GM12874 (cell line): ENCODE measurements at regions not wholly inside any gene's neighbourhood (a gene's known extent, or its start where the extent isn't known, plus 50 kb on each side); places are given as distances from the start of the nearest gene placed in this dataset.

Experiments used
- CTCF ChIP-seq: IDR thresholded peaks from 2 replicates; pipeline ENCODE4 v1.5.1; 2011; ENCODE audit warnings: low read depth, mild to moderate bottlenecking, control low read depth, low read length, moderate library complexity; ENCODE audit not compliant: insufficient read depth

GRCh38 chr18:78546281-78546680, 433.3 kb upstream of the SALL3 start:
- no peak for TF ChIP-seq CTCF

GRCh38 chr18:78547817-78548216, 431.8 kb upstream of the SALL3 start:
- TF ChIP-seq CTCF: no peak

- no peak for TF ChIP-seq CTCF
Observed at GRCh38 chr18:78548261-78549058, 431.2 kb upstream of the SALL3 start.

GRCh38 chr18:78549971-78550370, 429.6 kb upstream of the SALL3 start:
- TF ChIP-seq CTCF: no peak

GRCh38 chr18:78554944-78555608, 424.5 kb upstream of the SALL3 start:
- no peak for TF ChIP-seq CTCF

- TF ChIP-seq CTCF: no peak
Observed at GRCh38 chr18:78557371-78557770, 422.2 kb upstream of the SALL3 start.

- TF ChIP-seq CTCF: no peak
Observed at GRCh38 chr18:78558101-78558810, 421.4 kb upstream of the SALL3 start.
